ENCODE measurements at regions not wholly inside any gene's neighbourhood (a gene's known extent, or its start where the extent isn't known, plus 50 kb on each side); places are given as distances from the start of the nearest gene placed in this dataset.

DNA sequence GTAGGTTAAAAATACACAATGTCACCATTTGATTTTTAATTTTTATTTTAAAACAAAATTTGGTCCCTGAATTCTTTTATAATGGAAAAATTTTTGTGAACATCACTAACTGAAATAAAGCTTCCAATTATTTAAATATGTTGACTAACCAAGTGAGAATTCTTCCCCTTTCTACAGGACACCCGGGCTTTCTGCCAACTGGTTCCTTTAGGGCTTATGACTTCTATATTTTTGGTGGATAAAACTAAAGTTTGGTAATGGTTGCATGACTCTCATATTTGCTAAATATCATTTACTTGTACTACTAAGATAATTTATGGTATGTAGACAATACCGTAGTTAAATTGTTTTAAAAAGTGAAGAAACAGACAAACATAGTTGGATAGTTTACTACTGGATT lies 291.0 kb upstream of the DOK6 start:
- H3K27ac ChIP-seq: no peak overlapping the region
- no peak overlapping the region for H3K4me3 ChIP-seq

DNA sequence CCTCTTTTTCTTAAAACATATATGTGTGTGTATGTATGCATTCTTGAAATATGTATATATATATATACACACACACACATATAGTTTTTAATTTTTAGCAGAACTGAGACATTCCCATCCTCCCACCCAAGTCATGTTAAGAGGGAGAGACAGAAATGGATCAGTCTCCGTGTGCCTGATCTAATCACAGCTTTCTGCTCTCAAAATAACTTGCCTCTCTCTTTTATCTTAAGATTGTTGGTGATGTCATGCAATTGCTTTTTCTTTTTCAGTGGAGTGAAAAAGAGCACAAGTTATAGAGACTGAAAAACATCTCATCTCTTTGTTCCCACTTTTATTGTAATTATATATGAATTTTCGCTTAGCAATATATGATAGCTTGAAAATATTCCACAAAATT lies 279.9 kb upstream of the DOK6 start:
- H3K27ac ChIP-seq: no peak overlapping the region

DNA sequence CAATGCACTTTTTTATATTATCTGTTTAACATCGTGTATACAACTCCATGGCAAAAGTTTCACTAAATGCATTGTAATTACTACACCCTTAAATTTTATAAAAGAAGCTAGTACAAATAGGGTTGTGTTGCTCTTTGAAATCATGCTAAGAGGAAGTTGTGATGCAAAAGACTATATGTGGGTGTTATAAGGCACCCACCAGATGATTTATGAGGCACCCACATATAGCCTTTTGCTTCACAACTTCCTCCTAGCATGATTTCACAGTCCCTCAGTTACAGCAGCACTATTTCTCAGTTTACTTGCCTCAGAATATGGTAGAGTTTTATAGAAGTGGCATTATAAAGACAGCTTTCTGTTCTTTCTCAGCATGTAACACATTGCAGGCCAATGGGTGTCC lies 277.3 kb upstream of the DOK6 start:
- Histone ChIP-seq H3K4me3 (no peak overlapping the region), H3K27ac (no peak overlapping the region)

More for the DNA sequence above, 279.9 kb upstream of the DOK6 start:
- no peak overlapping the region for H3K4me3 ChIP-seq

DNA sequence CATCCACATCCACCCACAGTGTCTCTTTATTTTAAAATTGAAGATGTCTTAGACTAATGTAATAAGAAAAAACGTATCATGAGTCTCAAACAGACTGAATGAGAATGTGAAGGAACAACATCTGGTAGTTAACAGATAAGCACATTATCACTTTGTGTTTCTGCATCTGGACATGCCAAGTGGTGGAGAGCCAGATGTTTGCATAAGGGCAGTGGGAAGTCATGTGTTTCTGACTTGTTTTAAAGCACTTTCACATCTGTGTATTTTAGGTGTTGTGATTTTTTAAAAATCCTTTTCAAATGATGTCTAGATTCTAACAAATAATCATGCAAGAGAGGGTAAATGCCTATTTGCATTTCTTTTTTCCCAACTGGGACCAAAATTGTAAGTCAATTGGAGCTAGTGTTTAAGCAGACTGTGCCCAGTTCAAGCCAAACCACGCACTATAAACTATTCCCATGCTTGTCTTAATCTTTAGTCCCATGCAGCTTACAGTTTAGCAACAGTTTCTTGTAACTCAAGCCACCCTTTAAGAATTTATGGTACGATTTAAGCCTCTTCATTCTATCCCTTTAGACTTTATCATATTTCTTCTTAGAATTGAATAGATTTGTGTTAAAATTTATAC lies 272.7 kb upstream of the DOK6 start:
- Histone ChIP-seq H3K27ac (no peak overlapping the region), H3K4me3 (no peak overlapping the region)

DNA sequence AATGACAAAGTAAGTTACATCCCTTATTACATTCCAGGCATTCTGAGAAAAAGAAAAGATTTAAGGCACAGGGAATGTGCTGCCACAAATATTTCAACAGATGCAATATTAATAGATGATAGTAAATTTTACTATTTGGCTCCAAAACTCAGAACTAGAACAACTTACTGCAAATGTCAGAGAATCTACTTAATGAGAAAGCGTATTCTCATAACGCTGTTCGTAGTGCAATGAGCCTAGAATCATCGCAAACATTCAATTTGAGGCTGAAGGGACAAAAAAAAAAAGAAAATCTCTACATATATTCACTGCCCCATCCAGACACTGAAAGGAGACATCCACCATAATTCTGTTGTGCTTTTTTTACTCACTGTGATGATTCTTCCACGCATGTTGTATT lies 272.1 kb upstream of the DOK6 start:
- Histone ChIP-seq H3K27ac (no peak overlapping the region), H3K4me3 (no peak overlapping the region)

DNA sequence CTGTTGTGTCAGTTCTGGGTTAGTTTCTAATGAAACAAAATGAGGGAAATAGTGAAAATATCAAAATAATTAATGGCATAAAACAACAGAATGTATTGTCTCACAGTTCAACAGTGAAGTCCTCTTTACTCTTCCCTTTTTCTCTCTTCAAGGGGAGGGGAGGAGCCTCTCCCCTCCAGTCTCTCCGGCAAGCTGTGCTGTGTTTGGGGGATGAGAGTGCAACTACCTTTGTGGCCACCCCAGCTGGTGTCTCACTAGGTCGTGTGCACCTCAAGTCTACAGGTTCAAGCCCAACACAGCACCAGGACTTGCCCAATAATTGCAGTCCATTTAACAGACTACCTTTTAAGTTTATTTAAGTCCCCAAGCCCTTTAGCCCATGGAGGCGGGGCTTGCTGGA lies 271.7 kb upstream of the DOK6 start:
- Histone ChIP-seq H3K4me3 (no peak overlapping the region), H3K27ac (no peak overlapping the region)

DNA sequence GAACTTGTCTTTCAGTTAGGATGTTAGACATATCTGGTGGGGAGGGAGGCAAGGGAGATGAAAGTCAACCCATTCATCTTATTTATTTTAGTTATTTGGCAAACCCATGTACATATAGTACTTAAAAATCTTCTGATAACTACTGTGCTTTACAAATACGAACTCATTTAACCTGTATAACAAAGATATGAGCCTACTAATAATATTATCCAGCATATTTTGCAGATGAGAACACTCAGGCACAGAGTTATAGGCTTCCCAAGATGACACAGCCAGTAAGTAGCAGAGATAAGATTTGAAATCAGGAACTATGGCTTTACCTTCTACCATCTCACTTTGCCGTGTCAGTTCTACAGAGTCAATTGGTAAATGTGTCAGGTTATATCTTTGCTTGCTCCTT lies 262.6 kb upstream of the DOK6 start:
- H3K4me3 ChIP-seq: no peak overlapping the region
- no peak overlapping the region for H3K27ac ChIP-seq

DNA sequence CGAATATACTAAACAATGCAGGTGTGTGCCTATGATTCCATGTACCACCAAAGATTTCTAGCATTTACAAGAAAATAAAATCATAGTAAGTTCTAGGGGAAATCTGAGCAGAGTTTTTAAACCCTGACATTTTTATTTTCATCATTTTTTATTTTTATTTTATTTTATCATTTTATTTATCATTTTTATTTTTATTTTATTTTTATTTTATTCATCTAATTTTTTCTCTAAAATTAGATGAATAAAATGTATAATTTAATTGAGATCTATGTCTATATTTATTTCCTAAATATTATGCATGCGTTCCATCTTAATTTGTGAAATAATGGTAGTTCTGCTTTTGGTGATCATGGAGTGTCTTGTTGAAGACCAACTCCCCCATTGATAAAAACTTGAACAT lies 257.6 kb upstream of the DOK6 start:
- H3K4me3 ChIP-seq: no peak overlapping the region
- H3K27ac ChIP-seq: no peak overlapping the region

DNA sequence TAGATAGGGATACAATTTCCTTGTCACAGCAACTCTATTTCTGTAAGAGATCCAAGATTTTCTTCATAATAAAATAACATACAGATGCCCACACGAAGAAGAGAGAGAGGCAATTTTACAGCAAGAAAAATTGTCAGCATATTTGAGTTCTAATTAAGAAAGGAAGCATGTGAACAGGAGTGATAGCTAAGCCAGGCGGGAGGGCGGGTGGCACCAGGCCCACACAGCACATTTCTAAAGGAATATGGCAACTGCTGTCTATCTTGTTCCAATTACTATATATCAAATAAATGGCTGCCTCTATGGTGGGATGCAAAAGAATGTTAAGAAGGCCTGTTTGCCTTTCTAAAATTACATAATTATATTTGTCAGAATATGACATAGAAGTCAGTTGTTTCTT lies 248.3 kb upstream of the DOK6 start:
- Histone ChIP-seq H3K4me3 (no peak overlapping the region), H3K27ac (no peak overlapping the region)

DNA sequence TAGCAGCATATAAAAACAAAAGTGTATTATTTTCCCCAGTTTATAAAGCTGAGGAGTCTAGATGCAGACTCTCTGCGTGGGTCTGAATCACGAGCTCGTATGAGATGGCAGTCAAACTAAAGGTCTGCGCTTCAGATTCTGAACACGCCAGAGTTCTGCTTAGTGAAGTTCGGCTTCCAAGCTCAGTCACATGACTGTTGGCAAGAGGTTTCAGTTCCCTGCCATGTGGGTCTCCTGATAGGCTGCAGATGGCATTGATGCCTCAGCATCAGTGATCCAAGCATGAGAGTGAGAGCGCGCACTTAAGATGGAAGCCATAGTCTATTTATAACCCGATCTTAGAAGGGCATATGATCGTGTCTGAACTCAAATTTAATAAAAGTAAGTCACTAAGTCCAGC lies 242.8 kb upstream of the DOK6 start:
- Histone ChIP-seq H3K27ac (no peak overlapping the region), H3K4me3 (no peak overlapping the region)

DNA sequence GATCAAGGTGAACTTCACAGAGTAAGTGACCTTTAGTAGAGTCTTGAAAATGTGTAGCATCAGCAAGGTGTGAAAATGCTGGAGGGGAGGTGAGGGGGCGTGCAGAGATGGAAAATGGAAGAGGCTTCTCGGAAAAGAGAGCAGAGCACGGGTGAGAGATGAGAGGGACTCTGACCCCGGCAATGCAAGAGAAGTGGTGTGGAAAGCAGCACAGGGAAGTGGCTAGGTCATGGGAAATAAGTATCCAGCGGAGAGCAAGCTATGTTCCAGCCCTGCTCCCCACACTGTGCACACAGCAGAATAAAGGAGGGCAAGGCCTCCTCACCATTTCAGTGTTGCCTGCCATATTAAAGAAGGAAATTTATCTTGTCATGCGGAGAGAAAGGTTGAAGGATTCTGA lies 241.7 kb upstream of the DOK6 start:
- Histone ChIP-seq H3K4me3 (no peak overlapping the region), H3K27ac (no peak overlapping the region)

DNA sequence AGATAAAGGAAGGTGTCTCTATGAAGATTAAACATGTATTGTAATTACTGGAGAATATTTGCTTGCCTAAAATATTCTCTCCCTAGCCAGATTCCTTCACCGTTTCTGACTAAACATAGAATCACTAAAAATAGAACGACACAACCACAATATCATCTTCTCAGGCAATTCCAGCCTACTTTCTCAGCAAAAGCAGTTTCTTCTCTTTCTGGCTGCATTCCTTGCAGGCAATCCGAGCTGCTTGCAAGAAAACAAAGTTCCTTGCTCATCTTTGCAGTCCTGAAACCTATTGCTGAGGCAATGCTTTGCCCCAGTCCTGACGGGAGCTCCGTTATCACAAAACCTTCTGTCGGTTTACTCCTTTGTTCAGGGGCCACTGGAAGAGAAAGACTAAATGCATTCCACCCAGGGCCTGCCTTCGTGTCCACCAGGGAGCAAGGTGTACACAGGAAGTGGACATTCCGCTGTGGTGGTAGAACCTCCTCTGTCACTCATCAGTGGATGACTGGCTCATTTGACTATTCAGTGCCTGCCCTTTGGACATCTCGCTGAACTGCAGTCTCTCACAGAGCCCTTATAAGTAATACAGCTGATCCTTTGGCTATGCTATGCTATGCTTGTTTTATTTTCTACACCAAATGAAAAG lies 239.2 kb upstream of the DOK6 start:
- Histone ChIP-seq H3K27ac (no peak overlapping the region), H3K4me3 (no peak overlapping the region)

DNA sequence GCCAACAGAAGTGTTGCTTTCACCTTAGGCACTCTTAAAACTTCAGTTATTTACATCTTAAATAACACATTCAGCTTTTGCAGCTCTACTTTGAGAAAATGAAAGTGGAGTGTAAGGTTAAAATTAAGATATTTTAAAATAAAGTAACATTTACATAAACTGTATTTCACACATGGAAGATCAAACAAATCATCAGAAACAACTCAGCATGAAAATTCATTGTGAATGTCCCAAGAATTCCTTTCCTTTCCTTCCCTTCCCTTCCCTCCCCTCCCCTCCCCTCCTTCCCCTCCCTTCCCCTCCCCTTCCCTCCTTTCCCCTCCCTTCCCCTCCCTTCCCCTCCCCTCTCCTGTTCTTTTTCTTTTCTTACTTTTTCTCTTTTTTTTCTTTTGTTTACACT lies 238.0 kb upstream of the DOK6 start:
- H3K27ac ChIP-seq: no peak overlapping the region
- H3K4me3 ChIP-seq: no peak overlapping the region

DNA sequence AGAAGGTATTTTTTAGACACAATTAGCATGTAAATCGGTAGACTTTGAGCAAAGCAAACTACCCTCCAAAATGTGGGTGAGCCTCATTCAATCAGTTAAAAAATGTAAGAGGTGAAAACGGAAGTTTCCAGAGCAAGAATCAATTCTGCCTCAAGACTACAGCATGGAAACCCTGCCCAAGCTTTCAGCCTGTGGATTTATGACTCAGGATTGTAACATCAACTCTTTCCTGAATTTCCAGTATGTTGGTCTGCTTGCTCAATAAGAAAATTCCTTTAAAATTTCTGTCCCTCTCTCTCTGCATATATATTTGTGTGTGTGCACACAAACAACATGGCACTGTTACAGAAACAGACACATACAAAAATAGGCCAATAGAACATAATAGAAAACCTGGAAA lies 228.6 kb upstream of the DOK6 start:
- H3K27ac ChIP-seq: no peak overlapping the region

DNA sequence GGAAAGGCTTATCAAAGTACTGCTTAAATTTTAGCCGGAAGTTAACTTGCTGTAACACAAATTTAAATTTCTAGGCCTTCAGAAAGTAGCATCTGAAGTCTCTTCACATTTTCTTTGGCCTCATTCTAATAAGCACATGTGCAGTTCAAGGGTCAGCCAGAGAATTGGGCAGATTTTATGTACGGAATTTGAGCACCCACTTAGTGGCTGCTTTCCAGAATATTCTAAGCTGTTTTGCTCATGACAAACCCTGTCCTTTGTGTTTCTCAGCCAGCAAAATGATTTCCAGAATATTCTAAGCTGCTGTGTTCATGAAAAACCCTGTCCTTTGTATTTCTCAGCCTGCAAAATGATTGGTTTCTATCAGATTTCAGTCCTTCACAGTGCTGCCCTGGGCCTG lies 225.0 kb upstream of the DOK6 start:
- H3K4me3 ChIP-seq: no peak overlapping the region

More for the DNA sequence above, 228.6 kb upstream of the DOK6 start:
- no peak overlapping the region for H3K4me3 ChIP-seq

DNA sequence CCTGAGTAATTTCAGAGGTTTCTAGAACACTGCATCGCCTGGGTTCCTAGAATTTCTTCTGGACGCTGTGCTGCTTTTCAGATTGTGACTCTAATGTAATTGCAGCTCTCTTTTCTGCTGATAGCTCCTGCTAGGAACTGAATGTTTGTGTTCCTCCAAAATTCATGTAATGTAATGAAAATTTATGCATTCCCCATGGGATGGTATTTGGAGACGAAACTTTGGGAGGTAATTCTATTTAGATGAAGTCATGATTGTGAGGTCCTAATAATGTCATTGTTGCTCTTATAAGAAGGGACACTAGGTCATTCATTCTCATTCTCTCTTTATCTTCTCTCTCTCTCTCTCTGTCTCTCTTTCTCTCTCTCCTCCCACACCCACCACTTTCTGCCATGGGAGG lies 223.9 kb upstream of the DOK6 start:
- no peak overlapping the region for H3K27ac ChIP-seq
- H3K4me3 ChIP-seq: no peak overlapping the region

More for the DNA sequence above, 225.0 kb upstream of the DOK6 start:
- H3K27ac ChIP-seq: no peak overlapping the region

DNA sequence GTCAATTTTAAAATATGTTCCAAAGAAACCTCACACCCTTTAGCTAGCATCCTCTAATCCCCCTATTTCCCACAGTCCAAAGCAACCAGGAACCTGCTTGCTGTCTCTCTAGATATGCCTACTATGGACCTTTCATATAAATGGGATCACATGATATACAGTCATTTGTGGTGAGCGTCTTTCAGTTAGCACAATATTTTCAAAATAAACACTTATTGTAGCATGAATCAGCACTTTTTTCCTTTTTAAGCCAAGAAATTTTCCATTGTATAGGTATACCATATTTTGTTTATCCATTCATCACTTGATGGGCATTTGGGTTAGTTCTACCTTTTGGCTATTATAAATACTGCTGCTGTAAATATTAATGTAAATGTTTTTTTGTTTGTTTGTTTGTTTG lies 223.0 kb upstream of the DOK6 start:
- Histone ChIP-seq H3K27ac (no peak overlapping the region), H3K4me3 (no peak overlapping the region)

DNA sequence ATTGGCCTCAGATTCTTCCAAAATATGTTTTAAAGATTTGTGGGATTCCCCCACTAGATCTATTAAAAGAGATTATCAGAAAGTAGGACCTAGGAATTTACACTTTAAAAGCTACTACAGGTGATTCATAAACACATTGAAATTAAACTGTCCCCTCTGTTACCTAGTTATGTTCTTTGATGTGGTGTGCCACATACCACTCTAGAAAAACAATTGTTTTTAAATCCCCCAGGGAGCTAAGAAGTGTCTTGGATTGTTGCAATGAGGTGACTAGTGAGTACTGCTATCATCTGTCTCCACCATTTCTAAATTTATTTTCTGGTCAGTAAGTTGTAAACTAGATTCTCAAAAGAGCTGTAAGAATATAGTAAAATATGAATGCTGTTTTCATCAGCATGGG lies 214.5 kb upstream of the DOK6 start:
- Histone ChIP-seq H3K27ac (no peak overlapping the region), H3K4me3 (no peak overlapping the region)

DNA sequence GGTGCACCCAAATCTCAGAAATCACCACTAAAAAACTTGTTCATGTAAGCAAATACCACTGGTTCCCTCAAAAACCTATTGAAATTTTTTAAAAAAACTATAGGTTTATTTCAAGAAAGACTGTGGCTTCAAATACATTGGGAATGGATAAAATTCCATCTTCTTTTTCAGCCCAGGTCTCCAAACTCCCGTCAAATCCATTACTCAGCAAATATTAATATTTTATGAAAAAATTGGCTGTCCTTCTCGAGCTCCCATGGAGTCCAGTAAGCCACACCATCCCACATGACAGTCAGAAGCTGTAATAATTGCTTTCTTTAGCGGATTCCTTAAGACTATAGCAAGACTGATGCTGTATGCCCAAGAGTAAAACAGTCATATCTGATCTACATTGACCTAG lies 204.4 kb upstream of the DOK6 start:
- Histone ChIP-seq H3K27ac (no peak overlapping the region), H3K4me3 (no peak overlapping the region)

DNA sequence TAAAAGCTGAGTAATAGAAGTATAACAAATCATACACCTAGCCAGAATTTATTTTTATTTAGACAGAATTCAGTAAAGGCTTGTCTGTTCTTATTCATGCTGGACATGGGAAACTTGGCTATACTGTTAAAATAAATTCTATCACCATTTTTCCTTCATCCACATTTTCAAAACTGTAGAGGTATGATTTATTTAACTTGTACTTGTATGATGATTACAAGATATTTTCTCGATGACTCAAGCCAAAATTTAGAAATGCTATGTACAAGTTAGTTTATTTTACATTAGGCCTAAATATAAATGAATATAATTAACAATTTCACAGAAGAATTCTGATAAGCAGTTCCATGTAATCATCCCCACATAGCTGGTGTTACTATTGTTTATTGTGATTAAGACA lies 194.8 kb upstream of the DOK6 start:
- Histone ChIP-seq H3K27ac (no peak overlapping the region), H3K4me3 (no peak overlapping the region)

DNA sequence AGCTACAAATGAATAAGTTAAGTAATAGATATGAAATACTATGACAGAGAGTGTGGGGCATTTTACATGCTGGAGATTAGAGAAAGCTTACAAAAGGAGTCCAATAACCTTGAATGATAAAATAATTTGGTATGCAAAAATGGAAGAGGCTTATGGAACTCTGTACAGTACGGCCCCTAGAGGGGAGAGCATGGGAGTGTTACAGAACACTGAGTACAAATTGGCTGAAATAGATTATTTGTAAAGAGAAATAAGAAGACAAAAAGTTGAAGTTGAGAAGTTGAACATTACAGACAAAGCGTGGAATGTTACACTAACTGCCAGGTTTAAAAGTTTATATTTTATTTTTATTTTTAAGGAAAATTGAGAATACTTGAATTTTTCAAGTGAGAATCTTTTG lies 192.1 kb upstream of the DOK6 start:
- H3K4me3 ChIP-seq: no peak overlapping the region
- H3K27ac ChIP-seq: no peak overlapping the region

DNA sequence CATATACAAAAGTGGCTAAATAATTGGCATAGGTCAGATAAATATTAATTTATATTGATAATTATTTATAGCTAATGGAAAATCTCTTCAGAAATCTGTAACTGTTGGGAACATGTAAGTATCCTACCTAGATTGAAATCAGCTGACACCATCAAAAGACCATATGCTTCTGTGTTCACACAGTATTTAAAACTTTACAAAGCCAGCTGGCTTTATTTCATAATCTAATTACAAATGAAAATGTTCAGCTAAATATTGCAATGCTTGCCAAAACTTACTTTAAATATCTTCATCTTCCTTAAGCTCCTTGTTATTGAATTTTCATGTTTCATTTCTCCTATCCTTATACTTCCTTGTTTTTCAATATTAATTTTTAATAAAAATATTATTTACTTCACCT lies 190.9 kb upstream of the DOK6 start:
- Histone ChIP-seq H3K4me3 (no peak overlapping the region), H3K27ac (no peak overlapping the region)

Measured in skin epidermis (tissue), 12 donors.